ENCODE measurements at regions not wholly inside any gene's neighbourhood (a gene's known extent, or its start where the extent isn't known, plus 50 kb on each side); places are given as distances from the start of the nearest gene placed in this dataset.

- no peak for DNase-seq (ENCODE audit: low spot score)
- no peak overlapping the region for H3K27ac Mint-ChIP-seq
- no peak overlapping the region for H2AFZ ChIP-seq (replicated peaks)
- no peaks in the 10 kb centered on the region for H3K27me3 ChIP-seq
- no peaks in the 10 kb centered on the region for H3K36me3 ChIP-seq
- H3K27ac ChIP-seq, result no peak overlapping the region
- H4K20me1 ChIP-seq (ENCODE audit: low read depth), result no peaks in the 10 kb centered on the region
- peaks cover 7% of the 10 kb centered on the region for H3K9me3 Mint-ChIP-seq
- H3K4me1 ChIP-seq, result no peaks in the 10 kb centered on the region
- no peak overlapping the region for H3K9ac ChIP-seq
- H3K4me2 ChIP-seq, result no peak overlapping the region
- H3K79me2 ChIP-seq (ENCODE audit: low read depth), result no peaks in the 10 kb centered on the region
- H3F3A ChIP-seq (ENCODE audit: low read depth), result no peaks in the 10 kb centered on the region
- no peak for TF ChIP-seq EZH2phosphoT487 (IDR thresholded peaks at IDR 0.05)
- TF ChIP-seq, protein P1, sequence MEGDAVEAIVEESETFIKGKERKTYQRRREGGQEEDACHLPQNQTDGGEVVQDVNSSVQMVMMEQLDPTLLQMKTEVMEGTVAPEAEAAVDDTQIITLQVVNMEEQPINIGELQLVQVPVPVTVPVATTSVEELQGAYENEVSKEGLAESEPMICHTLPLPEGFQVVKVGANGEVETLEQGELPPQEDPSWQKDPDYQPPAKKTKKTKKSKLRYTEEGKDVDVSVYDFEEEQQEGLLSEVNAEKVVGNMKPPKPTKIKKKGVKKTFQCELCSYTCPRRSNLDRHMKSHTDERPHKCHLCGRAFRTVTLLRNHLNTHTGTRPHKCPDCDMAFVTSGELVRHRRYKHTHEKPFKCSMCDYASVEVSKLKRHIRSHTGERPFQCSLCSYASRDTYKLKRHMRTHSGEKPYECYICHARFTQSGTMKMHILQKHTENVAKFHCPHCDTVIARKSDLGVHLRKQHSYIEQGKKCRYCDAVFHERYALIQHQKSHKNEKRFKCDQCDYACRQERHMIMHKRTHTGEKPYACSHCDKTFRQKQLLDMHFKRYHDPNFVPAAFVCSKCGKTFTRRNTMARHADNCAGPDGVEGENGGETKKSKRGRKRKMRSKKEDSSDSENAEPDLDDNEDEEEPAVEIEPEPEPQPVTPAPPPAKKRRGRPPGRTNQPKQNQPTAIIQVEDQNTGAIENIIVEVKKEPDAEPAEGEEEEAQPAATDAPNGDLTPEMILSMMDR (IDR thresholded peaks at IDR 0.05), result no peak
- TF ChIP-seq EZH2 (IDR thresholded peaks at IDR 0.05), result no peak
- peaks cover 3% of the 10 kb centered on the region for H3K27me3 Mint-ChIP-seq (ENCODE audit: insufficient read depth, low read depth)
- no peaks in the 10 kb centered on the region for H3K36me3 Mint-ChIP-seq
- no peak overlapping the region for H3K4me3 Mint-ChIP-seq
- no peaks in the 10 kb centered on the region for H3K9me3 ChIP-seq (ENCODE audit: low read depth)
- no peaks in the 10 kb centered on the region for H3K4me1 Mint-ChIP-seq
- no peak overlapping the region for H3K4me3 ChIP-seq
These were observed 152.3 kb upstream of the JAG1 start for GRCh38 chr20:10826111-10826510.

DNA sequence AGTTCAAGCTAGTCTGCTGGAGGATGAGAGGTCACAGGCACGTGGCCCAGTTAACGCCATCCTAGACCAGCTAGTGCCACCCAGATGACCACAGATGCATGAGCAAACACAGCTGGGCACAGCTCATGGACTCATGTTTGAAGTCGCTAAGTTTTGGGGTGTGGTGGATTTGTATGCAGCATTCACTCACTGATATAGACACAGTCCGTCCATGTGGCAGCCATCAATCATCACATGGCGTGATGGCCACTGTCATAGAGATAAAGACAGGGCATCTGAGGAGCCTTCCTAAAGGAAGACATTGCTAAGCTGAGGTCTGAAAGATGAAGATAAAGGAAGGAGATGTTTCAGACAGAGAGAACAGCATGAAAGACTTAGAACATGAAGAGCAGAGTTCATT lies 154.4 kb upstream of the JAG1 start:
- no peaks in the 10 kb centered on the region for H3K79me2 ChIP-seq (ENCODE audit: low read depth)
- Mint-ChIP-seq H3K9me3 (peaks cover 2% of the 10 kb centered on the region), H3K27ac (no peak overlapping the region), H3K36me3 (no peaks in the 10 kb centered on the region), H3K4me1 (no peaks in the 10 kb centered on the region), H3K4me3 (no peak overlapping the region), H3K27me3 (ENCODE audit: insufficient read depth, low read depth) (peaks cover 2% of the 10 kb centered on the region)
- no peak overlapping the region for H3K4me3 ChIP-seq
- no peak for TF ChIP-seq EZH2phosphoT487 (IDR thresholded peaks at IDR 0.05)
- TF ChIP-seq EZH2 (IDR thresholded peaks at IDR 0.05), result no peak
- TF ChIP-seq, protein P1 (IDR thresholded peaks at IDR 0.05), result no peak
- H3F3A ChIP-seq (ENCODE audit: low read depth), result no peaks in the 10 kb centered on the region
- H3K27me3 ChIP-seq, result no peaks in the 10 kb centered on the region
- DNase-seq (ENCODE audit: low spot score), result no peak
- no peak overlapping the region for H3K27ac ChIP-seq
- H3K9me3 ChIP-seq (ENCODE audit: low read depth), result no peaks in the 10 kb centered on the region
- no peak overlapping the region for H3K4me2 ChIP-seq
- no peaks in the 10 kb centered on the region for H3K36me3 ChIP-seq
- H4K20me1 ChIP-seq (ENCODE audit: low read depth), result no peaks in the 10 kb centered on the region
- H2AFZ ChIP-seq (replicated peaks), result no peak overlapping the region
- no peak overlapping the region for H3K9ac ChIP-seq
- H3K4me1 ChIP-seq, result no peaks in the 10 kb centered on the region

- H3K36me3 Mint-ChIP-seq, result no peaks in the 10 kb centered on the region
- no peak overlapping the region for H3K9ac ChIP-seq
- no peaks in the 10 kb centered on the region for H3K36me3 ChIP-seq
- H3K27ac Mint-ChIP-seq, result no peak overlapping the region
- H3K4me1 ChIP-seq, result no peaks in the 10 kb centered on the region
- no peak overlapping the region for H2AFZ ChIP-seq (replicated peaks)
- H3K27ac ChIP-seq, result no peak overlapping the region
- no peak for DNase-seq (ENCODE audit: low spot score)
- H4K20me1 ChIP-seq (ENCODE audit: low read depth), result no peaks in the 10 kb centered on the region
- no peaks in the 10 kb centered on the region for H3K9me3 ChIP-seq (ENCODE audit: low read depth)
- H3K4me3 Mint-ChIP-seq, result no peak overlapping the region
- no peaks in the 10 kb centered on the region for H3K4me1 Mint-ChIP-seq
- TF ChIP-seq, protein P1 (IDR thresholded peaks at IDR 0.05), result no peak
- TF ChIP-seq EZH2phosphoT487 (IDR thresholded peaks at IDR 0.05) (no peak), EZH2 (IDR thresholded peaks at IDR 0.05) (no peak)
- no peaks in the 10 kb centered on the region for H3K27me3 ChIP-seq
- H3K4me3 ChIP-seq, result no peak overlapping the region
- H3K4me2 ChIP-seq, result no peak overlapping the region
- peaks cover 2% of the 10 kb centered on the region for H3K9me3 Mint-ChIP-seq
- no peaks in the 10 kb centered on the region for H3F3A ChIP-seq (ENCODE audit: low read depth)
- no peaks in the 10 kb centered on the region for H3K79me2 ChIP-seq (ENCODE audit: low read depth)
- peaks cover 2% of the 10 kb centered on the region for H3K27me3 Mint-ChIP-seq (ENCODE audit: insufficient read depth, low read depth)
These were observed 158.3 kb upstream of the JAG1 start for GRCh38 chr20:10832141-10832540.
